OCI-LY1 (cell line): ENCODE measurements at regions not wholly inside any gene's neighbourhood (a gene's known extent, or its start where the extent isn't known, plus 50 kb on each side); places are given as distances from the start of the nearest gene placed in this dataset.
"Not testable (repeated sequence)": the region's sequence is repeated elsewhere in the genome, so short reads cannot be mapped to it uniquely, and the experiment has no call there.

ENCODE experiments used
- H2AFZ ChIP-seq: fragments of 200-600 bp; sonication (generic), shearing (Covaris generic); 2 replicates; pipeline ENCODE4 v1.6.0; 2014; ENCODE audit warnings: antibody characterized with exemption, mild to moderate bottlenecking, low read length
- H3F3A ChIP-seq: fragments of 200-600 bp; sonication (generic), shearing (Covaris generic); 2 replicates; pipeline ENCODE4 v1.6.0; 2014; ENCODE audit warnings: mild to moderate bottlenecking, antibody characterized with exemption, low read length, moderate library complexity; ENCODE audit not compliant: insufficient read depth
- H3K27ac ChIP-seq: fragments of 200-600 bp; sonication (generic); 2 replicates; pipeline ENCODE4 v1.5.1; 2014; ENCODE audit warnings: low read length, mixed run types, mild to moderate bottlenecking, low read depth; ENCODE audit not compliant: poor library complexity, severe bottlenecking
- H3K27me3 ChIP-seq: fragments of 200-600 bp; sonication (generic); 2 replicates; pipeline ENCODE4 v1.6.0; 2014; ENCODE audit warnings: antibody characterized with exemption, mild to moderate bottlenecking, low read length, moderate library complexity; ENCODE audit not compliant: insufficient read depth
- H3K36me3 ChIP-seq: fragments of 200-600 bp; sonication (generic); 2 replicates; pipeline ENCODE4 v1.6.1; 2014; ENCODE audit warnings: mild to moderate bottlenecking, antibody characterized with exemption, low read length, moderate library complexity, mixed read lengths; ENCODE audit not compliant: insufficient read depth
- H3K4me1 ChIP-seq: fragments of 200-600 bp; sonication (generic); 2 replicates; pipeline ENCODE4 v1.5.1; 2014; ENCODE audit warnings: mild to moderate bottlenecking, low read length, moderate library complexity; ENCODE audit not compliant: insufficient read depth, severe bottlenecking
- H3K4me2 ChIP-seq: fragments of 200-600 bp; sonication (generic), shearing (Covaris generic); 2 replicates; pipeline ENCODE4 v1.6.1; 2014; ENCODE audit warnings: low read length
- H3K4me3 ChIP-seq: fragments of 200-600 bp; sonication (generic); 2 replicates; pipeline ENCODE4 v1.5.1; 2014; ENCODE audit warnings: low read length, low read depth, mild to moderate bottlenecking, mixed read lengths; ENCODE audit not compliant: poor library complexity, severe bottlenecking
- H3K79me2 ChIP-seq: fragments of 200-600 bp; shearing (Covaris generic); 2 replicates; pipeline ENCODE4 v1.6.1; 2016; ENCODE audit warnings: mixed run types, low read length, mixed read lengths; ENCODE audit not compliant: insufficient read depth
- H3K9ac ChIP-seq: fragments of 200-600 bp; sonication (generic), shearing (Covaris generic); 2 replicates; pipeline ENCODE4 v1.6.1; 2014; ENCODE audit warnings: mild to moderate bottlenecking, low read length, mixed read lengths
- H3K9me2 ChIP-seq: fragments of 200-600 bp; sonication (generic), shearing (Covaris generic); 2 replicates; pipeline ENCODE4 v1.6.1; 2014; ENCODE audit warnings: low read depth, mild to moderate bottlenecking, low read length, mixed read lengths
- H3K9me3 ChIP-seq: fragments of 200-600 bp; shearing (Covaris generic); 2 replicates; pipeline ENCODE4 v1.6.1; 2014; ENCODE audit warnings: low read length, mixed read lengths
- H4K20me1 ChIP-seq: fragments of 200-600 bp; sonication (generic), shearing (Covaris generic); 2 replicates; pipeline ENCODE4 v1.6.0; 2016; ENCODE audit warnings: mild to moderate bottlenecking, low read length; ENCODE audit not compliant: insufficient read depth
- EZH2 ChIP-seq: fragments of 200-600 bp; sonication (generic), shearing (Covaris generic); IDR thresholded peaks from 2 replicates; pipeline ENCODE4 v1.8.0; 2017; ENCODE audit warnings: borderline replicate concordance, mixed run types, mild to moderate bottlenecking, antibody characterized with exemption, low read length, moderate library complexity, mixed read lengths
- TF ChIP-seq, protein P1 (sequence below): fragments of 200-600 bp; sonication (generic), shearing (Covaris generic); IDR thresholded peaks from 2 replicates; pipeline ENCODE4 v1.5.1; 2017; ENCODE audit warnings: mild to moderate bottlenecking, antibody characterized with exemption, low read length, moderate library complexity, mixed read lengths

DNA sequence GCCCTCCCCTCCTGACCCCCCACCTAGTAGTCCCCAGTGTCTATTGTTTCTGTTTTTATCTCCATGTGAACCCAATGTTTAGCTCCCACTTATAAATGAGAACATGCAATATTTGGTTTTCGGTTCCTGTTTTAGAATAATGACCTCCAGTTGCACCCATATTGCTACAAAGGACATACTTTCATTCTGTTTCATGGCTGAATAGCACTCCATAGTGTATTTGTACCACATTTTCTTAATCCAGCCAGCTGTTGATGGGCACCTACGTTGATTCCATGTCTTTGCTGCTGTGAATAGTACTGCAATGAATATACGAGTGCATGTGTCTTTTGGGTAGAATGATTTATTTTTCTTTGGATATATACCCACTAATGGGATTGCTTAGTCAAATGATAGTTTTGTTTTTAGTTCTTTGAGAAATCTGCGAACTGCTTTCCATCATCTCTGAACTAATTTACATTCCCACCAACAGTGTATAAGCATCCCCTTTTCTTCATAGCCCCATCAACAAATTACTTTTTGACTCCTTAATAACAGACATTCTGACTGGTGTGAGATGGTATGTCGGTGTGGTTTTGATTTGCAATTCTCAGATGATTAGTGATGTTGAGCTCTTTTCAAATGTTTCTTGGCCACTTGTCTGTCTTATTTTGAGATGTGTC lies 128.4 kb upstream of the PHYHIPL start:
- no peaks in the 10 kb centered on the region for H3K9me3 ChIP-seq
- no peaks in the 10 kb centered on the region for H3K4me1 ChIP-seq
- H3K27me3 ChIP-seq, result no peaks in the 10 kb centered on the region
- no peak overlapping the region for H3K9ac ChIP-seq
- no peak overlapping the region for H2AFZ ChIP-seq
- no peaks in the 10 kb centered on the region for H3K36me3 ChIP-seq
- no peak overlapping the region for H3K4me3 ChIP-seq
- no peaks in the 10 kb centered on the region for H4K20me1 ChIP-seq
- no peaks in the 10 kb centered on the region for H3F3A ChIP-seq
- H3K27ac ChIP-seq, result no peak overlapping the region
- no peaks in the 10 kb centered on the region for H3K9me2 ChIP-seq
- TF ChIP-seq EZH2, result no peak
- TF ChIP-seq, protein P1, sequence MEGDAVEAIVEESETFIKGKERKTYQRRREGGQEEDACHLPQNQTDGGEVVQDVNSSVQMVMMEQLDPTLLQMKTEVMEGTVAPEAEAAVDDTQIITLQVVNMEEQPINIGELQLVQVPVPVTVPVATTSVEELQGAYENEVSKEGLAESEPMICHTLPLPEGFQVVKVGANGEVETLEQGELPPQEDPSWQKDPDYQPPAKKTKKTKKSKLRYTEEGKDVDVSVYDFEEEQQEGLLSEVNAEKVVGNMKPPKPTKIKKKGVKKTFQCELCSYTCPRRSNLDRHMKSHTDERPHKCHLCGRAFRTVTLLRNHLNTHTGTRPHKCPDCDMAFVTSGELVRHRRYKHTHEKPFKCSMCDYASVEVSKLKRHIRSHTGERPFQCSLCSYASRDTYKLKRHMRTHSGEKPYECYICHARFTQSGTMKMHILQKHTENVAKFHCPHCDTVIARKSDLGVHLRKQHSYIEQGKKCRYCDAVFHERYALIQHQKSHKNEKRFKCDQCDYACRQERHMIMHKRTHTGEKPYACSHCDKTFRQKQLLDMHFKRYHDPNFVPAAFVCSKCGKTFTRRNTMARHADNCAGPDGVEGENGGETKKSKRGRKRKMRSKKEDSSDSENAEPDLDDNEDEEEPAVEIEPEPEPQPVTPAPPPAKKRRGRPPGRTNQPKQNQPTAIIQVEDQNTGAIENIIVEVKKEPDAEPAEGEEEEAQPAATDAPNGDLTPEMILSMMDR, result no peak
- H3K79me2 ChIP-seq, result no peaks in the 10 kb centered on the region
- no peak overlapping the region for H3K4me2 ChIP-seq

DNA sequence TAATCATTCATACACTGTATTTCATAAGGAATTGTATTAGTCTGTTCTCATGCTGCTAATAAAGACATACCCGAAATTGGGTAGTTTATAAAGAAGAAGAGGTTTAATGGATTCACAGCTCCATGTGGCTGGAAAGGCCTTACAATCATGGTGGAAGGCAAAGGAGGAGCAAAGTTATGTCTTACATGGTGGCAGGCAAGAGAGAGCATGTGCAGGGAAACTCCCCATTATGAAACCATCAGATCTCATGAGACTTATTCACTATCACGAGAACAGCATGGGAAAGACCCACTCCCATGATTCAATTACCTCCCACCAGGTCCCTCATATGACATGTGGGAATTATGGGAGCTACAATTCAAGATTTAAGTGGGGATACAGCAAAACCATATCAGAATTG lies 122.9 kb upstream of the PHYHIPL start:
- H4K20me1 ChIP-seq, H3K9me3 ChIP-seq, H2AFZ ChIP-seq, H3K27me3 ChIP-seq, H3K4me1 ChIP-seq, H3K36me3 ChIP-seq, H3K4me2 ChIP-seq, H3K79me2 ChIP-seq, H3K27ac ChIP-seq, H3K9me2 ChIP-seq, H3F3A ChIP-seq, H3K4me3 ChIP-seq, H3K9ac ChIP-seq: not testable (repeated sequence)

GRCh38 chr10:59055045-59055444 lies 121.4 kb upstream of the PHYHIPL start:
- no peaks in the 10 kb centered on the region for H3F3A ChIP-seq
- H4K20me1 ChIP-seq, result no peaks in the 10 kb centered on the region
- no peak overlapping the region for H2AFZ ChIP-seq

More at GRCh38 chr10:59055045-59055444, 121.4 kb upstream of the PHYHIPL start:
- H3K4me3 ChIP-seq, result no peak overlapping the region
- H3K9me3 ChIP-seq, result no peaks in the 10 kb centered on the region
- H3K27me3 ChIP-seq, result no peaks in the 10 kb centered on the region
- H3K79me2 ChIP-seq, result no peaks in the 10 kb centered on the region
- no peaks in the 10 kb centered on the region for H3K9me2 ChIP-seq
- H3K4me1 ChIP-seq, result no peaks in the 10 kb centered on the region
- H3K27ac ChIP-seq, result no peak overlapping the region
- H3K9ac ChIP-seq, result no peak overlapping the region
- TF ChIP-seq EZH2, result no peak
- TF ChIP-seq, protein P1, result no peak
- H3K36me3 ChIP-seq, result no peaks in the 10 kb centered on the region
- H3K4me2 ChIP-seq, result no peak overlapping the region
